Uterus (tissue), 3 donors: ENCODE measurements at regions not wholly inside any gene's neighbourhood (a gene's known extent, or its start where the extent isn't known, plus 50 kb on each side); places are given as distances from the start of the nearest gene placed in this dataset.

Experiments
- DNase-seq, 2 donors: peaks; one replicate each; pipeline ENCODE4 v3.0.0-alpha.2; 2019 to 2020
- H3K27ac ChIP-seq, 2 donors: fragments of 200-600 bp; sonication (generic); 1 replicate in 1 of 2; 2 replicates in 1 of 2; pipeline ENCODE4 v1.5.1; 2016 to 2018
- H3K27me3 ChIP-seq, 2 donors: fragments of 200-600 bp; sonication (generic); one replicate each; pipeline ENCODE4 v1.5.1; 2018 to 2019; ENCODE audit warnings: control low read depth in 1 of 2
- H3K36me3 ChIP-seq, 2 donors: fragments of 200-600 bp; sonication (generic); one replicate each; pipeline ENCODE4 v1.5.1; 2019; ENCODE audit warnings: control low read depth in 1 of 2
- H3K4me1 ChIP-seq, 2 donors: fragments of 200-600 bp; sonication (generic); one replicate each; pipeline ENCODE4 v1.5.1; 2018 to 2019; ENCODE audit warnings: control low read depth in 1 of 2
- H3K4me3 ChIP-seq, 2 donors: fragments of 200-600 bp; sonication (generic); 1 replicate in 1 of 2; 2 replicates in 1 of 2; pipeline ENCODE4 v1.5.1; 2018 to 2019; ENCODE audit warnings: mild to moderate bottlenecking in 1 of 2
- H3K9me3 ChIP-seq, 2 donors: fragments of 200-600 bp; sonication (generic); one replicate each; pipeline ENCODE4 v1.5.1; 2019; ENCODE audit warnings: control low read depth in 1 of 2
- CTCF ChIP-seq, 4 experiments: fragments of 200-600 bp in 2 of 4; fragments of 450-650 bp in 2 of 4; sonication (generic) in 2 of 4; IDR thresholded peaks; one replicate each; pipeline ENCODE4 v1.5.1; 2016 to 2019; ENCODE audit warnings: antibody characterized with exemption in 4 of 4, mild to moderate bottlenecking in 2 of 4, moderate library complexity in 1 of 4
- POLR2A ChIP-seq, 2 donors: fragments of 450-650 bp; IDR thresholded peaks; one replicate each; pipeline ENCODE4 v1.6.1; 2016; ENCODE audit warnings: antibody characterized with exemption in 2 of 2, mild to moderate bottlenecking in 1 of 2, moderate library complexity in 1 of 2
- intact Hi-C: fragments of 100-400 bp; cut with DNase I; formaldehyde crosslinking; loops from one replicate; pipeline ENCODE4 v1.15.1; 2023; ENCODE audit warnings: low total_unique reads
- donor health status: DM: yes; HTN: yes; CAD: no.

- no peak for DNase-seq
- Histone ChIP-seq H3K27ac (no peak overlapping the region), H3K36me3 (no peaks in the 10 kb centered on the region), H3K4me1 (no peaks in the 10 kb centered on the region), H3K9me3 (no peaks in the 10 kb centered on the region), H3K27me3 (no peaks in the 10 kb centered on the region), H3K4me3 (no peak overlapping the region)
- no peak for TF ChIP-seq POLR2A (IDR thresholded peaks at IDR 0.05)
- no peak for TF ChIP-seq CTCF (IDR thresholded peaks at IDR 0.05)
- intact Hi-C loops: no loop called here
Observed at GRCh38 chr12:126616441-126616840, 1551.2 kb downstream of the AACS start.

GRCh38 chr12:126617312-126617711, 1552.1 kb downstream of the AACS start:
- H3K9me3 ChIP-seq: no peaks in the 10 kb centered on the region
- no peak for TF ChIP-seq POLR2A (IDR thresholded peaks at IDR 0.05)
- TF ChIP-seq CTCF (IDR thresholded peaks at IDR 0.05): no peak

GRCh38 chr12:126627596-126627995, 1562.4 kb downstream of the AACS start:
- no peaks in the 10 kb centered on the region for H3K9me3 ChIP-seq
- H3K4me3 ChIP-seq: no peak overlapping the region
- no peaks in the 10 kb centered on the region for H3K4me1 ChIP-seq
- no peak for TF ChIP-seq POLR2A (IDR thresholded peaks at IDR 0.05)
- TF ChIP-seq CTCF (IDR thresholded peaks at IDR 0.05): no peak
- H3K27ac ChIP-seq: no peak overlapping the region
- no peaks in the 10 kb centered on the region for H3K36me3 ChIP-seq
- no peaks in the 10 kb centered on the region for H3K27me3 ChIP-seq
- DNase-seq: no peak
- intact Hi-C loops: no loop called here

More at GRCh38 chr12:126617312-126617711, 1552.1 kb downstream of the AACS start:
- no peak for DNase-seq
- Histone ChIP-seq H3K27ac (no peak overlapping the region), H3K36me3 (no peaks in the 10 kb centered on the region), H3K27me3 (no peaks in the 10 kb centered on the region), H3K4me3 (no peak overlapping the region), H3K4me1 (no peaks in the 10 kb centered on the region)
- intact Hi-C loops: no loop called here

- intact Hi-C loops: no loop called here
Observed at GRCh38 chr12:126636821-126637220, 1571.6 kb downstream of the AACS start.

More at GRCh38 chr12:126636821-126637220, 1571.6 kb downstream of the AACS start:
- Histone ChIP-seq H3K36me3 (no peaks in the 10 kb centered on the region), H3K27ac (no peak overlapping the region), H3K9me3 (no peaks in the 10 kb centered on the region), H3K4me1 (no peaks in the 10 kb centered on the region), H3K4me3 (no peak overlapping the region), H3K27me3 (no peaks in the 10 kb centered on the region)
- no peak for DNase-seq
- TF ChIP-seq POLR2A (IDR thresholded peaks at IDR 0.05): no peak
- TF ChIP-seq CTCF (IDR thresholded peaks at IDR 0.05): no peak
